ENCODE measurements at regions not wholly inside any gene's neighbourhood (a gene's known extent, or its start where the extent isn't known, plus 50 kb on each side); places are given as distances from the start of the nearest gene placed in this dataset.
"Not testable (repeated sequence)": the region's sequence is repeated elsewhere in the genome, so short reads cannot be mapped to it uniquely, and the experiment has no call there.

GRCh38 chr6:121695329-121695728 lies 259.9 kb downstream of the GJA1 start:
- DNase-seq = no peak

GRCh38 chr6:121697921-121698320 lies 262.5 kb downstream of the GJA1 start:
- DNase-seq = no peak

GRCh38 chr6:121698617-121699016 lies 263.2 kb downstream of the GJA1 start:
- DNase-seq = no peak

GRCh38 chr6:121703129-121703528 lies 267.7 kb downstream of the GJA1 start:
- DNase-seq = not testable (repeated sequence)

- DNase-seq = no peak
These were observed 276.0 kb downstream of the GJA1 start for GRCh38 chr6:121711472-121711871.

GRCh38 chr6:121717686-121718085 lies 282.2 kb downstream of the GJA1 start:
- no peak for DNase-seq

DNA sequence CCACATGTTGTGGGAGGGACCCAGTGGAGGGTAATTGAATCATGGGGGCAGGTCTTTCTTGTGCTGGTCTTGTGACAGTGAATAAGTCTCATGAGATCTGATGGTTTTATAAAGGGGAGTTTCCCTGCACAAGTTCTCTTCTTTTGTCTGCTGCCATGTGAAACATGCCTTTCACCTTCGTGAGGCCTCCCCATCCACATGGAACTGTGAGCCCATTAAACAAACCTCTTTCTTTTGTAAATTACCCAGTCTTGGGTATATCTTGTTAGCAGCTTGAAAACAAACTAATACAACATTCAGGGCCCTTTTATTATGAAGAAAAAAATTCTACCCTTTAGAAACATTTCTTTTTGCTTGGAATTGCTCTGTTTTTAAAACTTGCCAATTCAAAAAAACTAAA lies 285.4 kb downstream of the GJA1 start:
- DNase-seq = not testable (repeated sequence)

GRCh38 chr6:121723623-121724022 lies 288.2 kb downstream of the GJA1 start:
- no peak for DNase-seq

GRCh38 chr6:121724576-121724975 lies 289.1 kb downstream of the GJA1 start:
- DNase-seq = no peak

DNA sequence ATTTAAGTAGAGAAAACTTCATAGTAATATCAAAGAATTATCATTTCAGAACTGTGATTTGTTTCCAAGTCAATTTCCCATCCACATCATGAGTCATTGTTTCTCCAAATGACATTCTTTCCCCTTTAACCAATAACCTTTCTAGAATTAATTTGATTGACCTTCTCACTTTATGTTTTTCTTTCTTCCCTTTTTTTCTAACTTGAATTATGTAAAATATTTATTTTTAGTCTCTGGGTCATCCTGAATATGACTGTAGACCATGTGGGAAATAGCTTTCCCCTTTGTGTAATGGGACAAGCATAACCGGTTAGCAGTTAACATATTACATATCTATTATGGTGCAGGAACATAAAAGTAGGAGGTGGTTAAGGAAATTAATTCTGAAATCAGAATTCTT lies 291.1 kb downstream of the GJA1 start:
- DNase-seq = no peak

- DNase-seq = no peak
These were observed 295.2 kb downstream of the GJA1 start for GRCh38 chr6:121730616-121731015.

DNA sequence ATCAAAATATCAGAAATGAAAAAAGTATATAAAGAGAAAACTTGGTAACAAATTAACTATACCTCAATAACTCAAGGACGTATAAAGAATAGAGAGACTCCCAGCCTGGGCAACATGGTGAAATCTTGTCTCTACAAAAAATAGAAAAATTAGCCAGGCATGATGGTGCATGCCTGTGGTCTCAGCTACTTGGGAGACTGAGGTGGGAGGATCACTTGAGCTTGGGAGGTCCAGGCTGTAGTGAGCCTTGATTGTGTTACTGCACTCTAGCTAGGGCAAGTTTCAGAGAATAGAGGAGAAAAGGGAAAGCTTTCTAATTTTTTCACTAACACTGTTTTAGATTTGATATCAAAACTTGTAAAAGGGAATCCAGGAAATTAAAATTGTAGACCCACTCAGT lies 295.9 kb downstream of the GJA1 start:
- no peak for DNase-seq

GRCh38 chr6:121732641-121733040 lies 297.2 kb downstream of the GJA1 start:
- no peak for DNase-seq

GRCh38 chr6:121733234-121733633 lies 297.8 kb downstream of the GJA1 start:
- DNase-seq = no peak

DNA sequence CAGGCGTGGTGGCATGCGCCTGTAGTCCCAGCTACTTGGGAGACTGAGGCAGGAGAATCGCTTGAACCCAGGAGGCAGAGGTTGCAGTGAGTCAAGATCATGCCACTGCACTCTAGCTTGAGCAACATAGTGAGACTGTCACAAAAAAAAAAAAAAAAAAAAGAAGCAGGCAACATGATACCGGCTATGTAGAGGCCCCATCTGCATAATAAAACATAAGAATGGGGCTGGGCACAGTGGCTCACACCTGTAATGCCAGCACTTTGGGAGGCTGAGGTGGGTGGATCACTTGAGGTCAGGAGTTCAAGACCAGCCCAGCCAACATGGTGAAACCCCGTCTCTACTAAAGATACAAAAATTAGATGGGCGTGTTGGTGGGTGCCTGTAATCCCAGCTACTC lies 304.7 kb downstream of the GJA1 start:
- not testable (repeated sequence) for DNase-seq

DNA sequence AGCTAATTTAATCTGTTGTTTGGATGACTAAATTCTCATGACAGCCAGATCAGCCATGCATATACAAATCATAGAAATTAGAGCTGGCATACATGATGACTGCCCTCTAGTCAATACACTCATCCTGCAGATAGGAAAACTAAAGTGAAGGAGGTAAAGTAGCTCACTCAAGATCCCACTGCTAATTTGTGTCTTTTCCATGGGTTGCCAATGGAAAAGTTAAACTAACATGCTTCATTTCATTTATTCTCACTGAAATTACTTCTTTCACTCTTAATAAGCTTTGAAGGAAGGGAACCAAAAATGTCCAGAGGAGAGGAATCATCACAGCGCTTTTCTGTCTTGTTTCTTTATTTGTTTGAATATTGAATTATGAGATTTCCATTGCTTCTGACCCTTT lies 308.2 kb downstream of the GJA1 start:
- DNase-seq = no peak

GRCh38 chr6:121748376-121748775 lies 312.9 kb downstream of the GJA1 start:
- DNase-seq = no peak

GRCh38 chr6:121748850-121749249 lies 313.4 kb downstream of the GJA1 start:
- DNase-seq = no peak

DNA sequence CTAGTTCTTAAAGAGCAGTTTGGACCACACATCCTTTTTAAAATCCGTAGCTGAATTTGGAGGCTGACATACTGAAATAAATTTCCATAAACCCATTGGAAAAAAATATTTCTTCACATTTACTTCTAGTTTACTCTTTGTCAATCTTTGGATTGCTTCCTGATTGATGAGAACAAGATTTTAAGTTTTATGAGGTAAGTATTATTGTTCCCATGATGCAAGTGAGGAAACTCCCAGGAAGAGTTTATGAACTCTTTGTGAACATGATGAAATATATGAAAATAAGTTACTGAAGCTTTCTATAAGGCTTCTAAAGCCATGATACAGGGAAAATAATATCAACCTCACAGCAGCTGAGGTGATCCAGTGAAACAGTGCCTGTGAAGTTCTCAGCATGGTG lies 320.0 kb downstream of the GJA1 start:
- DNase-seq = no peak

DNA sequence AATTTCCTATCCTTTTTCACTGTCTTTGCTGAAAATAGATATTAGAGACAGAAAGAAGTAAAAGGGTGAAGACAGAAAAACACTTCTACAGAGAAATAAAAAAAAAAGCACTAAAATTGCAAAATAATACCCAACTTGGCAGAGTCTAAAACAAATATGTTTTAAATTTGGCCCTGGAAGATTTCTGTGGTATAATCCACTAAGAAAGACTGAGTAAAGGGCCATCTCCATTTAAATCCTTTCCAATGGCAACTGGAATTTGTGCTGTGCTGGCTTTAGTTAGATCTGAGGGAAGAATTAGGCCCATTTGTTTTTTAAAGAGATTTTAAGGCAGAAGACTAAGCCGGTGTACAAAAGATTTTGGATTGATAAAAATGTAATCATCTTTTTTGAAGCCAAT lies 321.2 kb downstream of the GJA1 start:
- DNase-seq = no peak

DNA sequence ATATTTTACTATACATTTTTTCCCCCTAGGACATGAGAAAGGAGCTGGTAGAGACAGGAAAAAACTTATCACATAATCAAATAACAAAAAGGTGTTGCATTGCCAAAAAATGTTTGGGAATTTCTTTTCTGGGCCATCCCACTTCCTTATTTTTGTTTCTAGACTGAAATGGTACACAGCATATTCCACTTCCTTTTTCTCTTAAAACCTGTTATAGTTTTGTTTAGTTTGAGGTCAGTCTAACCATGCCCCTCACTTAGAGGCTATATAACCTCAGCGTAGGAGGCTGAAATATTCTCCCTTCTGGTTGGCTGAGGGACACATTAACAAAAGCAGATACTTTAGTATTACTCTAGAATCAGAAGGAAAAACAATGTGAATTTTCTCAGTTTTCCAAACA lies 323.9 kb downstream of the GJA1 start:
- no peak for DNase-seq

DNA sequence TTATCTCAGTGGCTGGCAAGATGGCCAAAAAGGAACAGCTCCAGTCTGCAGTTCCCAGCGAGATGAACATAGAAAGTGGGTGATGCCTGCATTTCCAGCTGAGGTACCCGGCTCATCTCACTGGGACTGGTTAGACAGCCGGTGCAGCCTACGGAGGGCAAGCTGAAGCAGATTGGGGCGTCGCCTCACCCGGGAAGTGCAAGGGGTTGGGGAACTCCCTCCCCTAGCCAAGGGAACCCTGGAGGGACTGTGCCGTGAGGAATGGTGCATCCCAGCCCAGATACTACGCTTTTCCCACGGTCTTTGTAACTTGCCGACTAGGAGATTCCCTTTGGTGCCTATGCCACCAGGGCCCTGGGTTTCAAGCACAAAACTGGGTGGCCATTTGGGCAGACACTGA lies 324.7 kb downstream of the GJA1 start:
- no peak for DNase-seq

DNA sequence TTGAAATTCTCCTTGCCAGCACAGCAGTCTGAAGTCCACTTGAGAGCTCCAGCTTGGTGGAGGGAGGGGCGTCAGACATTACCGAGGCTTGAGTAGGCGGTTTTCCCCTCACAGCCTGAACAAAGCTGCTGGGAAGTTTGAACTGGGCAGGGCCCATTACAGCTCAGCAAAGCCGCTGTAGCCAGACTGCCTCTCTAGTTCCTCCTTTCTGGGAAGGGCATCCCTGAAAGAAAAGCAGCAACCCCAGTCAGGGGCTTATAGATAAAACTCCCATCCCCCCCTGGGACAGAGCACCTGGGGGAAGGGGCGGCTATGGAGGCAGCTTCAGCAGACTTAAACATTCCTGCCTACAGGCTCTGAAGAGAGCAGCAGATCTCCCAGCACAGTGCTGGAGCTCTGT lies 325.3 kb downstream of the GJA1 start:
- no peak for DNase-seq

DNA sequence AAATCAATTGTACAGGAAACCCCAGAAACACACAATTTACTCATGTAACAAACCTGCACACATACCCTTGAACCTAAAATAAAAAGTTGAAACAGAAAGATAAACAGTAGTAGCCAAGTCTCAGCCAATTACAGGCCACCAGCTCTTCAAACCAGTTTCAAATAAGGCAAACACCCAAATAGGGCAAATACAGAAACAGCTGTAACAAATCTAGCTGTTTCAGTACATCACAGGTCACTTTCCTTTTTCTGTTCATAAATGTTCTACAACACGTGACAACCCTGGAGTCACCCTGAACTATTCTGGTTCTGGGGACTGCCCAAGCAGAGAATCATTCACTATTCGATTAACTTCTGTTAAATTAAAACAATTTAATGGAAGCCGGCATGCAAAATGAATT lies 329.0 kb downstream of the GJA1 start:
- no peak for DNase-seq

- DNase-seq = no peak
These were observed 329.6 kb downstream of the GJA1 start for GRCh38 chr6:121765060-121765459.

DNA sequence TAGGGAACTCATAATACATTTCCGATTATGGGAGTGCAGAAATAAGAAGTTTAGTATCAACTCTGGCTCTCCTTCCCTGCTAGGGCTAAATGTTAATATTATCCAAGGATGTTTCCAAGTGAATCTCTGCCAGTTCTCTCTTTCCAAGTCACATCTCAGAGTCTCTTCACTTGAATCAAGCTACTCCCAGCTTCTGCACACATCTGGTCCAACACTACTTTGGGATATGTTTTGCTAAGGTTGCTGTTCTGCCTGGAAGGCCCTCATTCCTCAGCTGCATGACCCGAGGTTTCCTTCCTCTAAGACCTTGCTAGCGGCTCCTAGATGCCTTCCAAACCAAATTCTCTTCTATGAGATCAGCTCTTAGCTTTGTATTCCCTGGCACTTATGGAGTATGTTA lies 331.8 kb downstream of the GJA1 start:
- DNase-seq = no peak

Data from T-helper 2 cell (primary cell).